ENCODE measurements at regions not wholly inside any gene's neighbourhood (a gene's known extent, or its start where the extent isn't known, plus 50 kb on each side); places are given as distances from the start of the nearest gene placed in this dataset.

DNA sequence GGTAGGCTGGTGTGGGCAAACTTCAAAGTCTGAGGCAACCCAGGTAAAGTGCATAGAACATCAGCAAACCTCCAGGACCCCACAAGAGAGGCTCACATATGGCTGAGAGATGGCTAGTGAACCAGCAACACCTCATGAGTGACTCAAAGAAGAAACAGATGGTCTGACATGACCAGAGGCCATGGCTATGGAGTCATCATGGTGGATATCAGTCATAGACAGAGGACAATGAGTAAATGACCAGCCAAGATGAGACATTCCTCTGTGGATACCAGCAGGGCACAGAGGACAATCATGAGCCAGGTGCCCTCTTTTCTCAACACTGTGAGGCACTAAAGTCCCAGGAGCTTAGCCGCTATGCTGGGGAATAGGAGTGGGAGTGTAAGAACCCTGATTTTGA, 180.8 kb downstream of the RASEF start:
- no peak for TF ChIP-seq GLI4 (tag by site-specific recombination; IDR thresholded peaks at IDR 0.05)
- TF ChIP-seq ZNF596 (tag by site-specific recombination; IDR thresholded peaks at IDR 0.05), result no peak
- TF ChIP-seq, protein P1, sequence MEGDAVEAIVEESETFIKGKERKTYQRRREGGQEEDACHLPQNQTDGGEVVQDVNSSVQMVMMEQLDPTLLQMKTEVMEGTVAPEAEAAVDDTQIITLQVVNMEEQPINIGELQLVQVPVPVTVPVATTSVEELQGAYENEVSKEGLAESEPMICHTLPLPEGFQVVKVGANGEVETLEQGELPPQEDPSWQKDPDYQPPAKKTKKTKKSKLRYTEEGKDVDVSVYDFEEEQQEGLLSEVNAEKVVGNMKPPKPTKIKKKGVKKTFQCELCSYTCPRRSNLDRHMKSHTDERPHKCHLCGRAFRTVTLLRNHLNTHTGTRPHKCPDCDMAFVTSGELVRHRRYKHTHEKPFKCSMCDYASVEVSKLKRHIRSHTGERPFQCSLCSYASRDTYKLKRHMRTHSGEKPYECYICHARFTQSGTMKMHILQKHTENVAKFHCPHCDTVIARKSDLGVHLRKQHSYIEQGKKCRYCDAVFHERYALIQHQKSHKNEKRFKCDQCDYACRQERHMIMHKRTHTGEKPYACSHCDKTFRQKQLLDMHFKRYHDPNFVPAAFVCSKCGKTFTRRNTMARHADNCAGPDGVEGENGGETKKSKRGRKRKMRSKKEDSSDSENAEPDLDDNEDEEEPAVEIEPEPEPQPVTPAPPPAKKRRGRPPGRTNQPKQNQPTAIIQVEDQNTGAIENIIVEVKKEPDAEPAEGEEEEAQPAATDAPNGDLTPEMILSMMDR (tag by site-specific recombination; IDR thresholded peaks at IDR 0.05), result no peak
- TF ChIP-seq, protein P2, sequence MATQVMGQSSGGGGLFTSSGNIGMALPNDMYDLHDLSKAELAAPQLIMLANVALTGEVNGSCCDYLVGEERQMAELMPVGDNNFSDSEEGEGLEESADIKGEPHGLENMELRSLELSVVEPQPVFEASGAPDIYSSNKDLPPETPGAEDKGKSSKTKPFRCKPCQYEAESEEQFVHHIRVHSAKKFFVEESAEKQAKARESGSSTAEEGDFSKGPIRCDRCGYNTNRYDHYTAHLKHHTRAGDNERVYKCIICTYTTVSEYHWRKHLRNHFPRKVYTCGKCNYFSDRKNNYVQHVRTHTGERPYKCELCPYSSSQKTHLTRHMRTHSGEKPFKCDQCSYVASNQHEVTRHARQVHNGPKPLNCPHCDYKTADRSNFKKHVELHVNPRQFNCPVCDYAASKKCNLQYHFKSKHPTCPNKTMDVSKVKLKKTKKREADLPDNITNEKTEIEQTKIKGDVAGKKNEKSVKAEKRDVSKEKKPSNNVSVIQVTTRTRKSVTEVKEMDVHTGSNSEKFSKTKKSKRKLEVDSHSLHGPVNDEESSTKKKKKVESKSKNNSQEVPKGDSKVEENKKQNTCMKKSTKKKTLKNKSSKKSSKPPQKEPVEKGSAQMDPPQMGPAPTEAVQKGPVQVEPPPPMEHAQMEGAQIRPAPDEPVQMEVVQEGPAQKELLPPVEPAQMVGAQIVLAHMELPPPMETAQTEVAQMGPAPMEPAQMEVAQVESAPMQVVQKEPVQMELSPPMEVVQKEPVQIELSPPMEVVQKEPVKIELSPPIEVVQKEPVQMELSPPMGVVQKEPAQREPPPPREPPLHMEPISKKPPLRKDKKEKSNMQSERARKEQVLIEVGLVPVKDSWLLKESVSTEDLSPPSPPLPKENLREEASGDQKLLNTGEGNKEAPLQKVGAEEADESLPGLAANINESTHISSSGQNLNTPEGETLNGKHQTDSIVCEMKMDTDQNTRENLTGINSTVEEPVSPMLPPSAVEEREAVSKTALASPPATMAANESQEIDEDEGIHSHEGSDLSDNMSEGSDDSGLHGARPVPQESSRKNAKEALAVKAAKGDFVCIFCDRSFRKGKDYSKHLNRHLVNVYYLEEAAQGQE (tag by site-specific recombination; IDR thresholded peaks at IDR 0.05), result no peak
- no peak for TF ChIP-seq ZNF211 (tag by site-specific recombination; IDR thresholded peaks at IDR 0.05; ENCODE audit: low read depth)
- TF ChIP-seq ZNF561 (tag by site-specific recombination; IDR thresholded peaks at IDR 0.05; ENCODE audit: borderline replicate concordance), result no peak
